Colonic mucosa (tissue), 4 donors: ENCODE measurements at regions not wholly inside any gene's neighbourhood (a gene's known extent, or its start where the extent isn't known, plus 50 kb on each side); places are given as distances from the start of the nearest gene placed in this dataset.

Source experiments
- DNase-seq: peaks from one replicate; pipeline ENCODE4 v3.0.0-alpha.2; 2020
- H3K27ac ChIP-seq: fragments of 200-600 bp; one replicate; pipeline ENCODE4 v1.8.0; 2021
- H3K27me3 ChIP-seq: fragments of 200-600 bp; one replicate; pipeline ENCODE4 v1.8.0; 2021
- H3K36me3 ChIP-seq: fragments of 200-600 bp; one replicate; pipeline ENCODE4 v1.8.0; 2021
- H3K4me1 ChIP-seq: fragments of 200-600 bp; one replicate; pipeline ENCODE4 v1.8.0; 2021; ENCODE audit warnings: mild to moderate bottlenecking
- H3K4me3 ChIP-seq: fragments of 200-600 bp; one replicate; pipeline ENCODE4 v1.8.0; 2021
- H3K9ac ChIP-seq, 2 donors: one replicate each; pipeline ENCODE4 v1.7.0; 2013; ENCODE audit warnings: control low read depth in 2 of 2, low read depth in 2 of 2, low read length in 2 of 2
- H3K9me3 ChIP-seq: fragments of 200-600 bp; one replicate; pipeline ENCODE4 v1.8.0; 2021
- intact Hi-C: fragments of 100-400 bp; cut with DNase I; formaldehyde crosslinking; loops from one replicate; pipeline ENCODE4 v1.14.1; 2022
- TF ChIP-seq, protein P1 (sequence below): fragments of 200-600 bp; IDR thresholded peaks from one replicate; pipeline ENCODE4 v1.8.0; 2022; ENCODE audit warnings: antibody characterized with exemption, mild to moderate bottlenecking
- donor health status: healthy.
- donor health status: DM: no; HTN: no; CAD: no.
- donor health status: DM: no; HTN: no; CAD: no.

DNA sequence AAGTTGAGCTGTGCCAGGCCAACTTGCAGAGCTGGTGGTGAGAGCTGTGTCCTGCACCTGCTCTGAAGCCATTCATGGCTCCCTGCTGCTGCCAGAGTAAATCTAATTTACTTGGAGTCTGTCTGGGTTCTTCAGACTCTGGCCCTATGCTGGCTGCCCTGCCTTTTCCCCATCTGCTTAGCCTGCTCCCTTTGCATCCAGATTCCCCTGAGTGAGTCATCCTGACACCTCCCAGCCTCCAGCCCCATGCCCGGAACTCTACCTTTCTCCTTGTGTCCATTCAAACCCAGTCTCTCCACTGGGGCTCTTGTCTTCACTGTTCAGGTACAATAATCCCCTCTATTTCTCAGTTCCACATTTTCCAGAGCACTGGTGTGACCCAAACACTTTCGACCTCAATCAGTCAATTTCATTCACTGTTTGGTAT lies 434.4 kb upstream of the ZMIZ1 start:
- H3K9me3 ChIP-seq: no peaks in the 10 kb centered on the region
- H3K27ac ChIP-seq: no peak overlapping the region
- no peaks in the 10 kb centered on the region for H3K36me3 ChIP-seq
- intact Hi-C loops: no loop called here
- no peak overlapping the region for H3K4me3 ChIP-seq
- TF ChIP-seq, protein P1, sequence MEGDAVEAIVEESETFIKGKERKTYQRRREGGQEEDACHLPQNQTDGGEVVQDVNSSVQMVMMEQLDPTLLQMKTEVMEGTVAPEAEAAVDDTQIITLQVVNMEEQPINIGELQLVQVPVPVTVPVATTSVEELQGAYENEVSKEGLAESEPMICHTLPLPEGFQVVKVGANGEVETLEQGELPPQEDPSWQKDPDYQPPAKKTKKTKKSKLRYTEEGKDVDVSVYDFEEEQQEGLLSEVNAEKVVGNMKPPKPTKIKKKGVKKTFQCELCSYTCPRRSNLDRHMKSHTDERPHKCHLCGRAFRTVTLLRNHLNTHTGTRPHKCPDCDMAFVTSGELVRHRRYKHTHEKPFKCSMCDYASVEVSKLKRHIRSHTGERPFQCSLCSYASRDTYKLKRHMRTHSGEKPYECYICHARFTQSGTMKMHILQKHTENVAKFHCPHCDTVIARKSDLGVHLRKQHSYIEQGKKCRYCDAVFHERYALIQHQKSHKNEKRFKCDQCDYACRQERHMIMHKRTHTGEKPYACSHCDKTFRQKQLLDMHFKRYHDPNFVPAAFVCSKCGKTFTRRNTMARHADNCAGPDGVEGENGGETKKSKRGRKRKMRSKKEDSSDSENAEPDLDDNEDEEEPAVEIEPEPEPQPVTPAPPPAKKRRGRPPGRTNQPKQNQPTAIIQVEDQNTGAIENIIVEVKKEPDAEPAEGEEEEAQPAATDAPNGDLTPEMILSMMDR: no peak
- H3K9ac ChIP-seq: no peak overlapping the region
- no peaks in the 10 kb centered on the region for H3K27me3 ChIP-seq
- no peaks in the 10 kb centered on the region for H3K4me1 ChIP-seq
- DNase-seq: no peak

DNA sequence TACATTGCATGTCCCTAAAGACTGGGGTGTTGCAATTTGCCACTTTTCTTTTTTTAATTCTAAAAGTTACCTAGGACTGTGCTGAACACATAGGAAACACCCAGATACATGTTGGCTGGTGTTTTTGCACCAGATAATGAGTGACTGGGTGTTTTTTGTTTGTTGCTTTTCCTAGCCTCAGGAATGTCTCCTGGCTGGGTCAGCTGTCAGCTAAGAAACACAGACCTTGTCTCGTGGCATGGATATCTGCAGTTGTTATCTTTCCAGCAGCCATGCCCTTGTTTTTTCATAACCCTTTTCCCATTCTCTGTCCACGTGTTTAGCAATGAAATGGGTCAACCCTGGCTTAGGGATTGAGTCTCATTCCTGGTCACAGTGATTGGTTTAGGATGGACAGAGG lies 433.9 kb upstream of the ZMIZ1 start:
- Histone ChIP-seq H3K4me3 (no peak overlapping the region), H3K9me3 (no peaks in the 10 kb centered on the region), H3K27me3 (no peaks in the 10 kb centered on the region), H3K36me3 (no peaks in the 10 kb centered on the region), H3K9ac (no peak overlapping the region), H3K4me1 (no peaks in the 10 kb centered on the region), H3K27ac (no peak overlapping the region)
- DNase-seq: no peak
- TF ChIP-seq, protein P1: no peak
- intact Hi-C loops: no loop called here

DNA sequence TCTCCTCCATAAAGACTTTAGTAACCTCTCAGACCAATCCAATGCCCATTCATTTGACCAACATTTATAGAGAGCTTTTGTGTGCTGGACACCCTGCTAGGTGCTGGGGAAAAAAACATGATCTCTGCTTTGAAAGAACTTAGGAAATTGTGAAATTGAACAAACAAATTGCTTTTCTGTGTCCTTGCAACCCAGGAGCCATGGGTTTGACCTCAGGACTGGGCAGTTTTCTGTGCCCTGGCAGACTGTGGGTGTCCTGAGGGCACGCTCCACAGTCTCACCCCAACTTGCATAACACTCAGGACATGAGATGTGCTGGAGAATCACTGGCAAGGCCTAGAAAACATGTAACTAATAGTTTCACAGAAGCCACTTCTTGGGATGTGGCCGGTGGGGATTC lies 429.1 kb upstream of the ZMIZ1 start:
- no peak overlapping the region for H3K4me3 ChIP-seq
- intact Hi-C loops: no loop called here
- DNase-seq: no peak
- no peak overlapping the region for H3K9ac ChIP-seq
- H3K36me3 ChIP-seq: no peaks in the 10 kb centered on the region
- H3K9me3 ChIP-seq: no peaks in the 10 kb centered on the region
- no peak overlapping the region for H3K27ac ChIP-seq
- H3K27me3 ChIP-seq: no peaks in the 10 kb centered on the region
- no peaks in the 10 kb centered on the region for H3K4me1 ChIP-seq
- TF ChIP-seq, protein P1: no peak

DNA sequence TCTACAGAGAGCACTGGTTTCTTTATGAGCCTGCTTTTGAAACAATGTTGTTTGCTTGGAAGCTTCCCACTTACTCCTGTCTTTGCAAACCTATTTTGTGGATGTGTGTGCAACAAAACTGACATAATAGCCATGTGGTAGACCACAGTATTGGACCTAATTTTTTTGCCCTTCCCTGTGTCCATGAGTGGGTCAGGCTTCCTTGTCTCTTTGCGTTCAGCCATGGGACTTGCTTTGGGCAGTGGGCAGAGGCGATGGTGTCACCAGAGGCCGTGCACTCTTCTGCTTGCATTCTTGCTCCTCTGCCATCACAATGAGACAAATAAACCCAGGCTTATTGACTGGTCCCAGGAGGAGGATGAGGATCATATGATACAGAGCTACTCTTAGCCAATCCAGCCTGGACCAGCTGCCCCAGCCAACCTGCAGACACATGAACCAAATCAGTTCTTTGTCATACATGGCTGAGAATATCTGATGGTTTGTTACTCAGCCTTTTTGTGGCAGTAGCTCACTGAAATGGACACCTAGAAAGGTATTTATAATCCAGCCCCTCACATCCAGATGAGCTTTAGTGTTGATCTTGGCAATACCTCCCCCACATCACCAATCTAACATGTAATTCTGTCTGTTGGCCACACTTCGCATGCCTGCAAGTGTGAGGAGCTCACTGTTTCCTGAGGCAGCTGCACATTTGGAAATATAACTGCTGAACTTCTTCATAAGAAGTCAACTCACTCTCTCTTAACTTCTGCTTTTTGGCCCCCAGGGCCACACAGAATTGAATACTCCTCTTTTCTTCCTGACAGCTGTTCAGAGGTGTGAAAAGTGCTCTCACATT lies 427.8 kb upstream of the ZMIZ1 start:
- Histone ChIP-seq H3K9me3 (no peaks in the 10 kb centered on the region), H3K36me3 (no peaks in the 10 kb centered on the region), H3K4me3 (no peak overlapping the region), H3K27ac (no peak overlapping the region), H3K9ac (no peak overlapping the region), H3K27me3 (no peaks in the 10 kb centered on the region), H3K4me1 (no peaks in the 10 kb centered on the region)
- DNase-seq: no peak
- intact Hi-C loops: no loop called here
- TF ChIP-seq, protein P1: no peak

DNA sequence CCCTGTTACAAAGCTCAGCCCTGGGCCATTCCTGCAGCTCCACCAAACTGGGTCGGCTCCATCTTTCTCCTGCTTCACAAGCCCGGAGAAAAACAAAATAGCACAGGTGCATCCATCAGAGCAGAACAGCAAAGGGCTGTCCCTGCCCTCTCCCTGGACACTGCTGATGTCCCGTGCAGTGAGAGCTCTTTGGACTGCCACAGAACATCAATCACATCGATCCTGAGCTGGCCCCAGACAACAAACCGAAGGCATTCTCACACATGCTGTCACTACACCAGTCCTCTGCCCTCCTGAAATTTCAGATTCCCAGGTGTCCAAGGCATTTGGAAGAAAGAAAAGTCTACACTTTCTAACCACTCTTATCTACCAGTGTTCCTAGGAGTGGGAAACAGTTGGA lies 427.1 kb upstream of the ZMIZ1 start:
- no peaks in the 10 kb centered on the region for H3K27me3 ChIP-seq
- H3K36me3 ChIP-seq: no peaks in the 10 kb centered on the region
- TF ChIP-seq, protein P1: no peak
- no peaks in the 10 kb centered on the region for H3K9me3 ChIP-seq
- H3K9ac ChIP-seq: no peak overlapping the region
- H3K4me1 ChIP-seq: no peaks in the 10 kb centered on the region
- no peak for DNase-seq
- no peak overlapping the region for H3K27ac ChIP-seq
- intact Hi-C loops: no loop called here
- no peak overlapping the region for H3K4me3 ChIP-seq
